WTC11 (cell line): ENCODE measurements at regions not wholly inside any gene's neighbourhood (a gene's known extent, or its start where the extent isn't known, plus 50 kb on each side); places are given as distances from the start of the nearest gene placed in this dataset.
"Not testable (repeated sequence)": the region's sequence is repeated elsewhere in the genome, so short reads cannot be mapped to it uniquely, and the experiment has no call there.

Source experiments
- CTCF ChIP-seq: fragments of 200-600 bp; IDR thresholded peaks from 2 replicates; pipeline ENCODE4 v1.8.0; 2022; ENCODE audit warnings: antibody characterized with exemption
- JUN ChIP-seq: sonication (generic); formaldehyde crosslinking; IDR thresholded peaks from 2 replicates; pipeline ENCODE4 v1.8.0; 2023; ENCODE audit warnings: mild to moderate bottlenecking, missing genetic modification reagents
- NFE2L1 ChIP-seq: sonication (generic); formaldehyde crosslinking; IDR thresholded peaks from 2 replicates; pipeline ENCODE4 v1.8.1; 2023; ENCODE audit warnings: missing genetic modification reagents

GRCh38 chr5:177930269-177931022, 65.6 kb downstream of the PROP1 start:
- not testable (repeated sequence) for TF ChIP-seq CTCF; JUN (CRISPR knock-in tag); NFE2L1 (CRISPR knock-in tag)
